ENCODE measurements at regions not wholly inside any gene's neighbourhood (a gene's known extent, or its start where the extent isn't known, plus 50 kb on each side); places are given as distances from the start of the nearest gene placed in this dataset.

DNA sequence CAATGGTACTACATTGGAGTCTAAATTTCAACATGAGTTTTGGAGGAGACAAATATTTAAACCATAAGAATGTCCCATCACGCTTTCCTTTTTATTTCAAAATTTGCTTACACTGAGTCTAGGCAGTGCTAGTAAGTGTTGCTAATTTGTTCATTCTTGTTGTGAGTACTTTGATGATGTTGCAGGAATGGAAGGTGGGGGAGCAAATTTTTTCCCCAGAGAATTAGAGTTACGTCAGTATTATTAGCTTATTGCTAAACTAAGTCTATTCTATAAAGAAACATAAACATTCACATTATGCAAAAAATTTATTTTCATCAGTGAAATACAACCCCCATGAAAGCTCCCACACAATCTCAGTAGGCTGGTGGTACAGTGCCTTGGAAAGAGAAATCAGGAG, 88.0 kb downstream of the BLID start:
- Histone ChIP-seq H3K4me3 (no peak overlapping the region), H3K9me3 (no peaks in the 10 kb centered on the region), H3K27ac (no peak overlapping the region), H3K27me3 (replicated peaks; ENCODE audit: insufficient read depth) (no peaks in the 10 kb centered on the region), H3K36me3 (no peaks in the 10 kb centered on the region), H3K4me1 (replicated peaks) (no peaks in the 10 kb centered on the region)
- DNase-seq (ENCODE audit: low spot score): no peak
- TF ChIP-seq POLR2AphosphoS5 (IDR thresholded peaks at IDR 0.05) (no peak), POLR2A (IDR thresholded peaks at IDR 0.05) (no peak)
- TF ChIP-seq, protein P1, sequence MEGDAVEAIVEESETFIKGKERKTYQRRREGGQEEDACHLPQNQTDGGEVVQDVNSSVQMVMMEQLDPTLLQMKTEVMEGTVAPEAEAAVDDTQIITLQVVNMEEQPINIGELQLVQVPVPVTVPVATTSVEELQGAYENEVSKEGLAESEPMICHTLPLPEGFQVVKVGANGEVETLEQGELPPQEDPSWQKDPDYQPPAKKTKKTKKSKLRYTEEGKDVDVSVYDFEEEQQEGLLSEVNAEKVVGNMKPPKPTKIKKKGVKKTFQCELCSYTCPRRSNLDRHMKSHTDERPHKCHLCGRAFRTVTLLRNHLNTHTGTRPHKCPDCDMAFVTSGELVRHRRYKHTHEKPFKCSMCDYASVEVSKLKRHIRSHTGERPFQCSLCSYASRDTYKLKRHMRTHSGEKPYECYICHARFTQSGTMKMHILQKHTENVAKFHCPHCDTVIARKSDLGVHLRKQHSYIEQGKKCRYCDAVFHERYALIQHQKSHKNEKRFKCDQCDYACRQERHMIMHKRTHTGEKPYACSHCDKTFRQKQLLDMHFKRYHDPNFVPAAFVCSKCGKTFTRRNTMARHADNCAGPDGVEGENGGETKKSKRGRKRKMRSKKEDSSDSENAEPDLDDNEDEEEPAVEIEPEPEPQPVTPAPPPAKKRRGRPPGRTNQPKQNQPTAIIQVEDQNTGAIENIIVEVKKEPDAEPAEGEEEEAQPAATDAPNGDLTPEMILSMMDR (IDR thresholded peaks at IDR 0.05): no peak
- 97% methylated on average over 2 of the region's 2 CpGs for WGBS
- intact Hi-C loops (cut with DNase I): loop anchor here (10.0 kb wide), 3 partner anchors 177 to 477 kb away; no protein-coding TSS in a partner anchor

DNA sequence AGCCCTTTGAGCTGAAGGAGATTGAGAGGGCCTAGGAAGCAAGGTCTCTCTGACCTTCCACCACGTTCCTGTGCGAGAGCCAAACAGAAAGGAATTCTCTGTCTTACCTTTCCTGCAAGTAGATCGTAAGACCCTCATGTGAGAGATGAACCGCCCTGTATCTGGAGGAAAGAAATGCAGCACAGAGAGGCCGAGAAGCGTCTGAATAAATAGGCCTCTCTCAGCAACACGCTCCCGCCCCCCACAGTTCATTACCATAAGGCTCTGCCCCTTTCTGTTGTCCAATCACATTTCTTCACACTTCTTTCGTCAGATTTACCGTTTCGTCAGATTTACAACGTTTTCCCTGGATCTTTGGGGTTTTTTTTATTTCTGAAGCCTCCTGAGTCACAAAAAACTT, 90.3 kb downstream of the BLID start:
- intact Hi-C loops (cut with DNase I): loop anchor here (10.0 kb wide), 3 partner anchors 179 to 479 kb away; no protein-coding TSS in a partner anchor
- TF ChIP-seq, protein P1 (IDR thresholded peaks at IDR 0.05): no peak
- TF ChIP-seq POLR2AphosphoS5 (IDR thresholded peaks at IDR 0.05) (no peak), POLR2A (IDR thresholded peaks at IDR 0.05) (no peak)
- Histone ChIP-seq H3K9me3 (no peaks in the 10 kb centered on the region), H3K27ac (no peak overlapping the region), H3K4me1 (replicated peaks) (no peaks in the 10 kb centered on the region), H3K27me3 (replicated peaks; ENCODE audit: insufficient read depth) (no peaks in the 10 kb centered on the region), H3K4me3 (no peak overlapping the region), H3K36me3 (no peaks in the 10 kb centered on the region)
- 92% methylated on average over 12 of the region's 12 CpGs for WGBS
- no peak for DNase-seq (ENCODE audit: low spot score)

DNA sequence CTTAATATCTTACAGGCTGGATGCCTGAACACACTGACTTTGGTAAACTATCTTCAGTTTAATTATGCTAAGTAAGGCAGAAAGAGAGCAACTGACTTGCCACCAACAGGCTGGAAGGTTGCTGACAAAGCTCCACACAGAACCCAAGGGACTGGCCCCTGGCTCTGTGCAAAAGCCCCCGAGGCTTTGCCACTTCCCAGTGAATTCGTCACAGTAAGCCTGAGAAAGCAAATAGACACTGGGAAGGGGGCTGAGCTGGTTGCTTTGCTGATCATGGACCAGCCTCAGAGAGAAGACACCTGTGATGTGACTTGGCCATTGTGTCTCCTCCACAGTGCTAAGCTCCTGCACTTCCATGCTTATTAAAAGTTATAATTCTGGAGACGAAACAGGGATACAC, 91.7 kb downstream of the BLID start:
- 55% methylated on average over 3 of the region's 3 CpGs for whole genome bisulfite sequencing
- TF ChIP-seq POLR2A (IDR thresholded peaks at IDR 0.05) (no peak), POLR2AphosphoS5 (IDR thresholded peaks at IDR 0.05) (no peak)
- Histone ChIP-seq H3K27me3 (replicated peaks; ENCODE audit: insufficient read depth) (no peaks in the 10 kb centered on the region), H3K36me3 (no peaks in the 10 kb centered on the region), H3K4me1 (replicated peaks) (no peaks in the 10 kb centered on the region), H3K27ac (no peak overlapping the region), H3K9me3 (no peaks in the 10 kb centered on the region), H3K4me3 (no peak overlapping the region)
- intact Hi-C loops (cut with DNase I): loop anchor here (5.0 to 10.0 kb wide), 4 partner anchors 78 to 481 kb away; no protein-coding TSS in a partner anchor
- no peak for DNase-seq (ENCODE audit: low spot score)

DNA sequence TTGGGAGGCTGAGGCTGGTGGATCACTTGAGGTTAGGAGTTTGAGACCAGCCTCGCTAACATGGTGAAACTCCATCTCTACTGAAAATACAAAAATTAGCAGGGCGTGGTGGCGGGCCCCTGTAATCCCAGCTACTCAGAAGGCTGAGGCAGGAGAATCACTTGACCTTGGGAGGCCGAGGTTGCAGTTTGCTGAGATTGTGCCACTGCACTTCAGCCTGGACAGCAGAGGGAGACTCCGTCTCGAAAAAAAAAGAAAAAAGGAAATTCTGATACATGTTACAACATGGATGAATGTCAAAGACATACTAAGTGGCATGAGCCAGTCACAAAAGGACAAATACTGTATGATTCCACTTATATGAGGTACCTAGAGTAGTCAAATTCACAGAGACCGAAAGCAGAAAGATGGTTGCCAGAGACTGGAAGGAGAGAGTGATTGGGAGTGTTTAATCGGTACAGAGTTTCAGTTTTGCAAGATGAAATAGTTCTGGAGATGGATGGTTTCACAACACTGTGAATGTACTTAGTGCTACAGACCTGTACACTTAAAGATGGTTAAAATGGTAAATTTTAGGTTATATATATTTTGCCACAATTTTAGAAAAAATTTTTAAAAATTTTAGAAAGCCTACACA, 92.3 kb downstream of the BLID start:
- no peaks in the 10 kb centered on the region for H3K9me3 ChIP-seq
- intact Hi-C loops (cut with DNase I): loop anchor here (5.0 to 10.0 kb wide), 4 partner anchors 79 to 481 kb away; no protein-coding TSS in a partner anchor
- no peak for DNase-seq (ENCODE audit: low spot score)
- H3K27ac ChIP-seq: no peak overlapping the region
- H3K4me1 ChIP-seq (replicated peaks): no peaks in the 10 kb centered on the region
- H3K36me3 ChIP-seq: no peaks in the 10 kb centered on the region
- no peak overlapping the region for H3K4me3 ChIP-seq
- 80% methylated on average over 8 of the region's 8 CpGs for WGBS
- TF ChIP-seq, protein P1 (IDR thresholded peaks at IDR 0.05): no peak
- TF ChIP-seq POLR2A (IDR thresholded peaks at IDR 0.05): no peak
- TF ChIP-seq POLR2AphosphoS5 (IDR thresholded peaks at IDR 0.05): no peak
- H3K27me3 ChIP-seq (replicated peaks; ENCODE audit: insufficient read depth): no peaks in the 10 kb centered on the region

DNA sequence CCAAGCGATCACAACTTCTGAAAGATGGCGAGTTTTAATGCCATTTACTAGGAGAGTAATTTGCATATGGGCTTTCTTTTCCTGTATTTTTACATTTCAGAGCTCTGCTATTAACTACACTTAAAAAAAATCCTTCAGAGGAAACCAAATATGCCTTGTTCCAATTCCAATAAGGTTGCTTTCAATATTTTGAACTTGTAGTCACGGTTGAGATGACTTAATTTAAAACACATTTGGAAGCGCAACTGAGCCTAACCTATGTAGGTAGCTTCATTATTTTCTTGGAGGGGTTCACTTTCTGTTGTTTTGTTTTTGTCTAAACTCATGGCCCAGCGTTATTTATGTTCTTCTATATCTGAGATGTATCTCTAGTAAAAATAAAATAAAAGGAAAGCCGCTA, 93.4 kb downstream of the BLID start:
- Histone ChIP-seq H3K9me3 (no peaks in the 10 kb centered on the region), H3K27me3 (replicated peaks; ENCODE audit: insufficient read depth) (no peaks in the 10 kb centered on the region), H3K36me3 (no peaks in the 10 kb centered on the region), H3K27ac (no peak overlapping the region), H3K4me3 (no peak overlapping the region), H3K4me1 (replicated peaks) (no peaks in the 10 kb centered on the region)
- TF ChIP-seq POLR2A (IDR thresholded peaks at IDR 0.05) (no peak), POLR2AphosphoS5 (IDR thresholded peaks at IDR 0.05) (no peak)
- TF ChIP-seq, protein P1 (IDR thresholded peaks at IDR 0.05): no peak
- intact Hi-C loops (cut with DNase I): loop anchor here (5.0 to 10.0 kb wide), 4 partner anchors 80 to 482 kb away; no protein-coding TSS in a partner anchor
- WGBS: 80% methylated on average over 6 of the region's 6 CpGs
- no peak for DNase-seq (ENCODE audit: low spot score)
